ENCODE measurements at regions not wholly inside any gene's neighbourhood (a gene's known extent, or its start where the extent isn't known, plus 50 kb on each side); places are given as distances from the start of the nearest gene placed in this dataset.

DNA sequence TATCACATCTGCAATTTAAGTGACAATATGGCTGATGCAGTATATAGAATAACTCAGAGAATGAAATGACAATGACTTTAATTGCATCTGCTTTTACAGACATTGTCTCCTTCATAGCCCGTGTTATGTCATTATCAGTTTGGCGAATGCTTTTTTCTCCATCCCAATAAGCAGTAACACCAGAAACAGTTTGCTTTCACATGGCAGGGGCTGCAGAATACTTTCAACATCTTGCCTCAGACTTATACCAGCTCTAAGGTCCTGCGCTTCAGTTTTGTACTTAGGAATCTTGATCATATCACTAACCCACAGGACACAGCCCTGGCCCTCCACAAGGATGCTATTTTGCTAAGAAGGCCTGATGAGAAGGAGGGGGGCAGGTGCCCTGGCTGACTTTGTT, 49.9 kb upstream of the SPESP1 start:
- Histone ChIP-seq H3K27me3 (ENCODE audit: insufficient read depth, low read depth, low read length) (no peaks in the 10 kb centered on the region), H3K9me2 (ENCODE audit: insufficient read depth, low read length) (no peaks in the 10 kb centered on the region), H3K4me2 (ENCODE audit: low read length) (no peak overlapping the region), H3K27ac (ENCODE audit: low read length) (no peak overlapping the region), H3K9me3 (ENCODE audit: low read length) (no peaks in the 10 kb centered on the region), H3F3A (ENCODE audit: insufficient read depth, low read length, poor library complexity, severe bottlenecking) (no peaks in the 10 kb centered on the region), H3K9ac (ENCODE audit: low read length) (no peak overlapping the region), H3K36me3 (ENCODE audit: insufficient read depth, low read length) (no peaks in the 10 kb centered on the region), H2AFZ (ENCODE audit: low read depth, low read length) (no peak overlapping the region), H3K79me2 (replicated peaks; ENCODE audit: insufficient read depth, low read length) (no peaks in the 10 kb centered on the region), H4K20me1 (ENCODE audit: insufficient read depth) (no peaks in the 10 kb centered on the region), H3K4me3 (ENCODE audit: low read length) (no peak overlapping the region)
- TF ChIP-seq MXI1 (conservative IDR thresholded peaks at IDR 0.05; ENCODE audit: poor library complexity, severe bottlenecking) (no peak), RAD21 (conservative IDR thresholded peaks at IDR 0.05) (no peak), TAF1 (IDR thresholded peaks at IDR 0.05; ENCODE audit: low read depth) (no peak)
- TF ChIP-seq, protein P1, sequence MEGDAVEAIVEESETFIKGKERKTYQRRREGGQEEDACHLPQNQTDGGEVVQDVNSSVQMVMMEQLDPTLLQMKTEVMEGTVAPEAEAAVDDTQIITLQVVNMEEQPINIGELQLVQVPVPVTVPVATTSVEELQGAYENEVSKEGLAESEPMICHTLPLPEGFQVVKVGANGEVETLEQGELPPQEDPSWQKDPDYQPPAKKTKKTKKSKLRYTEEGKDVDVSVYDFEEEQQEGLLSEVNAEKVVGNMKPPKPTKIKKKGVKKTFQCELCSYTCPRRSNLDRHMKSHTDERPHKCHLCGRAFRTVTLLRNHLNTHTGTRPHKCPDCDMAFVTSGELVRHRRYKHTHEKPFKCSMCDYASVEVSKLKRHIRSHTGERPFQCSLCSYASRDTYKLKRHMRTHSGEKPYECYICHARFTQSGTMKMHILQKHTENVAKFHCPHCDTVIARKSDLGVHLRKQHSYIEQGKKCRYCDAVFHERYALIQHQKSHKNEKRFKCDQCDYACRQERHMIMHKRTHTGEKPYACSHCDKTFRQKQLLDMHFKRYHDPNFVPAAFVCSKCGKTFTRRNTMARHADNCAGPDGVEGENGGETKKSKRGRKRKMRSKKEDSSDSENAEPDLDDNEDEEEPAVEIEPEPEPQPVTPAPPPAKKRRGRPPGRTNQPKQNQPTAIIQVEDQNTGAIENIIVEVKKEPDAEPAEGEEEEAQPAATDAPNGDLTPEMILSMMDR (IDR thresholded peaks at IDR 0.05; ENCODE audit: poor library complexity, severe bottlenecking): no peak
- TF ChIP-seq, protein P2, sequence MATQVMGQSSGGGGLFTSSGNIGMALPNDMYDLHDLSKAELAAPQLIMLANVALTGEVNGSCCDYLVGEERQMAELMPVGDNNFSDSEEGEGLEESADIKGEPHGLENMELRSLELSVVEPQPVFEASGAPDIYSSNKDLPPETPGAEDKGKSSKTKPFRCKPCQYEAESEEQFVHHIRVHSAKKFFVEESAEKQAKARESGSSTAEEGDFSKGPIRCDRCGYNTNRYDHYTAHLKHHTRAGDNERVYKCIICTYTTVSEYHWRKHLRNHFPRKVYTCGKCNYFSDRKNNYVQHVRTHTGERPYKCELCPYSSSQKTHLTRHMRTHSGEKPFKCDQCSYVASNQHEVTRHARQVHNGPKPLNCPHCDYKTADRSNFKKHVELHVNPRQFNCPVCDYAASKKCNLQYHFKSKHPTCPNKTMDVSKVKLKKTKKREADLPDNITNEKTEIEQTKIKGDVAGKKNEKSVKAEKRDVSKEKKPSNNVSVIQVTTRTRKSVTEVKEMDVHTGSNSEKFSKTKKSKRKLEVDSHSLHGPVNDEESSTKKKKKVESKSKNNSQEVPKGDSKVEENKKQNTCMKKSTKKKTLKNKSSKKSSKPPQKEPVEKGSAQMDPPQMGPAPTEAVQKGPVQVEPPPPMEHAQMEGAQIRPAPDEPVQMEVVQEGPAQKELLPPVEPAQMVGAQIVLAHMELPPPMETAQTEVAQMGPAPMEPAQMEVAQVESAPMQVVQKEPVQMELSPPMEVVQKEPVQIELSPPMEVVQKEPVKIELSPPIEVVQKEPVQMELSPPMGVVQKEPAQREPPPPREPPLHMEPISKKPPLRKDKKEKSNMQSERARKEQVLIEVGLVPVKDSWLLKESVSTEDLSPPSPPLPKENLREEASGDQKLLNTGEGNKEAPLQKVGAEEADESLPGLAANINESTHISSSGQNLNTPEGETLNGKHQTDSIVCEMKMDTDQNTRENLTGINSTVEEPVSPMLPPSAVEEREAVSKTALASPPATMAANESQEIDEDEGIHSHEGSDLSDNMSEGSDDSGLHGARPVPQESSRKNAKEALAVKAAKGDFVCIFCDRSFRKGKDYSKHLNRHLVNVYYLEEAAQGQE (IDR thresholded peaks at IDR 0.05; ENCODE audit: borderline replicate concordance): no peak

All from neural cell (in vitro differentiated cells).